Naive B cell (primary cell): ENCODE measurements at regions not wholly inside any gene's neighbourhood (a gene's known extent, or its start where the extent isn't known, plus 50 kb on each side); places are given as distances from the start of the nearest gene placed in this dataset.
A peak's percentile ranks its signal among the peaks of the same experiment; 100 is the strongest.

Experiments used
- ATAC-seq, 2 donors: fragments of 150-1000 bp; cut with Tn5 transposase; 2 replicates each; pipeline ENCODE4 v1.10.0; 2021; ENCODE audit warnings: low read depth in 2 of 2, mild to moderate bottlenecking in 2 of 2, moderate library complexity in 2 of 2
- DNase-seq: peaks from one replicate; pipeline ENCODE4 v3.0.0; 2022
- H3K27ac Mint-ChIP-seq, 6 donors: one replicate each; pipeline ENCODE4 v1.8.0; 2020 to 2022; ENCODE audit warnings: mild to moderate bottlenecking in 6 of 6, mixed read lengths in 6 of 6, moderate library complexity in 5 of 6, inconsistent platforms in 2 of 6
- H3K27me3 Mint-ChIP-seq, 3 donors: one replicate each; pipeline ENCODE4 v1.8.0; 2021 to 2022; ENCODE audit warnings: mixed read lengths in 3 of 3, mild to moderate bottlenecking in 1 of 3
- H3K36me3 Mint-ChIP-seq, 2 donors: one replicate each; pipeline ENCODE4 v1.8.0; 2020 to 2022; ENCODE audit warnings: mixed read lengths in 2 of 2, inconsistent platforms in 1 of 2, mild to moderate bottlenecking in 1 of 2
- H3K4me1 Mint-ChIP-seq, 3 donors: one replicate each; pipeline ENCODE4 v1.8.0; 2020 to 2022; ENCODE audit warnings: mixed read lengths in 3 of 3, inconsistent platforms in 1 of 3, mild to moderate bottlenecking in 1 of 3, moderate library complexity in 1 of 3
- H3K4me3 Mint-ChIP-seq, 8 donors: one replicate each; pipeline ENCODE4 v1.8.0; 2020 to 2022; ENCODE audit warnings: mild to moderate bottlenecking in 8 of 8, mixed read lengths in 8 of 8, moderate library complexity in 8 of 8, inconsistent platforms in 2 of 8
- H3K9me3 Mint-ChIP-seq, 7 donors: one replicate each; pipeline ENCODE4 v1.8.0; 2020 to 2022; ENCODE audit warnings: mixed read lengths in 7 of 7, mild to moderate bottlenecking in 5 of 7, inconsistent platforms in 2 of 7, moderate library complexity in 1 of 7

DNA sequence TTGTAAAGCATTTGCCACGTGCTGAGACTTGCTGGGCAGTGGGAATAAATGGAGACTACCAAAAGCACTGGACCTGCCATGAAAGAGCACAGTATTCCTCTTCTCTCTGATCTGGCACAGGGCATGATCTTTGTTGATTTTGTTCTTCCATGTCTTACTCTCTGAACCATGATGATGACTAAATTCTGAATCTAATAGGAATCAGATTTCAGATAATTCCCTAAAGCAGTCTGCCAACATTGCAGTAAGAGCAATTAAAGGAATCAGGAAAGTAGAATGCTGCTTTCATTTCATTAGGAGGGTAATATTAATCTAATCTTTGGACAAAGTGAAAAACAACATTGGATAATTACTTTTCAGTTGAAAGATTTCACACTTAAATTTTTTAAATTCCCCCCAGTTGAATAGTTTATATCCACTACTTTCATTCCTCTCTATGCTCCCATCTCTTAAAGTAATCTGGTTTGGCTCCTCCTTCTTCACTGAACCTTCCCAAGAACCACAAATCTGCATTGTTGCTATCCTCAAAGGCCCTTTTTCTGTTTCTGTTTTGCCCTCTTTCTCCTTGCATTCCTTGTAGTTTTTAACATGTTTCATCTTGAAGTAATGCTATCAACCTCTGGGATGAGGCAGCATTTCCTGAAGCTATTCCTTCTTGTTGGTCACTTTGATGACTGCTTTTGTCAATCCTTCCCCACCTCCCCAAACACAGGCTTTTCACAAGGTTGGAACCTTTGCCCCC, 243.2 kb upstream of the TENT5A start:
- Mint-ChIP-seq H3K4me1 (no peaks in the 10 kb centered on the region), H3K36me3 (no peaks in the 10 kb centered on the region), H3K9me3 (no peaks in the 10 kb centered on the region), H3K27me3 (no peaks in the 10 kb centered on the region), H3K4me3 (no peak overlapping the region), H3K27ac (peak overlapping the region in 2 of 6 donors; percentile 7 to 11)
- DNase-seq: no peak
- no peak for ATAC-seq

- Mint-ChIP-seq H3K36me3 (no peaks in the 10 kb centered on the region), H3K27me3 (peaks cover 0 to 4% (median 4%) of the 10 kb centered on the region in 3 donors), H3K9me3 (peaks cover 0 to 5% (median 0%) of the 10 kb centered on the region in 7 donors), H3K27ac (no peak overlapping the region), H3K4me3 (no peak overlapping the region), H3K4me1 (no peaks in the 10 kb centered on the region)
- DNase-seq (no peak), ATAC-seq (no peak)
Observed at GRCh38 chr6:81988871-81989270, 236.4 kb upstream of the TENT5A start.

- Mint-ChIP-seq H3K27ac (no peak overlapping the region), H3K4me1 (no peaks in the 10 kb centered on the region), H3K36me3 (no peaks in the 10 kb centered on the region), H3K9me3 (peaks cover 0 to 5% (median 0%) of the 10 kb centered on the region in 7 donors), H3K27me3 (peaks cover 0 to 4% (median 4%) of the 10 kb centered on the region in 3 donors), H3K4me3 (no peak overlapping the region)
- ATAC-seq (no peak), DNase-seq (no peak)
Observed at GRCh38 chr6:81988446-81988845, 236.0 kb upstream of the TENT5A start.

DNA sequence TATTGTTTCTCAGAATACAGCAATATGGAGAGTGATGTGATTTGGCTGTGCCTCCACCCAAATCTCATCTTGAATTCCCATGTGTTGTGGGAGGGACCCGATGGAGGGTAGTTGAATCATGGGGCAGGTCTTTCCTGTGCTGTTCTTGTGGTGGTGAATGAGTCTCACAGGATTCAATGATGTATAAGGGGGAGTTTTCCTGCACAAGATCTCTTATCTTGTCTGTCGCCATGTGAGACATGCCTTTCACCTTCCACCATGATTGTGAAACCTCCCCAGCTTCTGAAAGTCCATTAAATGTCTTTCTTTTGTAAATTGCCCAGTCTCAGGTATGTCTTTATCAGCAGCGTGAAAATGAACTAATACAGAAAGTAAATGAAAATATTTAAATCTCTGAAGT, 234.8 kb upstream of the TENT5A start:
- DNase-seq: no peak
- no peak for ATAC-seq
- no peaks in the 10 kb centered on the region for H3K36me3 Mint-ChIP-seq
- H3K4me1 Mint-ChIP-seq: no peaks in the 10 kb centered on the region
- H3K27me3 Mint-ChIP-seq: peaks cover 0 to 4% (median 4%) of the 10 kb centered on the region in 3 donors
- H3K27ac Mint-ChIP-seq: no peak overlapping the region
- H3K4me3 Mint-ChIP-seq: no peak overlapping the region
- H3K9me3 Mint-ChIP-seq: peaks cover 0 to 5% (median 0%) of the 10 kb centered on the region in 7 donors

DNA sequence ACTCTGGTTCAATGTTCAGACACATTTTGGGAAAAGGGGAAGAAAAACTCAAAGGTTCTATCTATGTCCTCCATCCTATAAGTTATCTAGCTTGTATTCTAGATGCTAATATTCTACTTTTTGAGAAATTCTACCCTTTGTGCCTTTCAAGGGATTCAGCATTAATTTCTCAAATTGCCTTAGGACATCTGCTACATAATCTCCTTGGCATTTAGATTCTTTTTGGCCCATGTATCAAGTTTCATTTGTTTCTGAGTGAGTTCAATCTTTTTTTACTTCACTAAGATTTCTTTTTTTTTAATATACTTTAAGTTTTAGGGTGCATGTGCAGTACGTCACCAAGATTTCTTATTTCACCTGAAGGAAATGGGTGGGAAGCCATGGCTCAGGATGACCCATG, 232.7 kb upstream of the TENT5A start:
- Mint-ChIP-seq H3K36me3 (no peaks in the 10 kb centered on the region), H3K4me3 (no peak overlapping the region), H3K27ac (no peak overlapping the region), H3K27me3 (peaks cover 0 to 4% (median 4%) of the 10 kb centered on the region in 3 donors), H3K4me1 (no peaks in the 10 kb centered on the region), H3K9me3 (peaks cover 0 to 5% (median 0%) of the 10 kb centered on the region in 7 donors)
- ATAC-seq (no peak), DNase-seq (no peak)

DNA sequence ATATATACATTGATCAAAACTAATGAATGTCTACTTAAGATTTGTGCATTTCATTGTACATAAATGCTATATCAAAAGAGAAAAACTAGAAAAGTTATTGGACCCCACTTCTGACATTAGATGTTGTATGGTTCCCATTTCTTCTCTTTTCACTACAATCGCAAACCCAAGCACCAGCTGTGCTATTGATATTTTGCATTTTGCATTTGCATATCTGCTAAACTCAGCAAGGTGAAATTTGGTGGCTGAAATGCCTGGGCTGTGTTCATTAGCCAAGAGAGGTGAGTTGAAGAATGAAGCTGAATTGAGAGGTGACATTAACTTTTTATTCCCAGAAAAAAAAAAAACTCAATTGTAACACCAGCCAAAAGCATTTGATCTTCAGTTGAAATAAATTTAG, 232.1 kb upstream of the TENT5A start:
- H3K9me3 Mint-ChIP-seq: peaks cover 0 to 5% (median 0%) of the 10 kb centered on the region in 7 donors
- peaks cover 0 to 4% (median 2%) of the 10 kb centered on the region in 3 donors for H3K27me3 Mint-ChIP-seq
- DNase-seq (no peak), ATAC-seq (no peak)
- H3K4me1 Mint-ChIP-seq: peaks cover 0 to 5% (median 0%) of the 10 kb centered on the region in 3 donors
- H3K27ac Mint-ChIP-seq: no peak overlapping the region
- no peaks in the 10 kb centered on the region for H3K36me3 Mint-ChIP-seq
- H3K4me3 Mint-ChIP-seq: no peak overlapping the region

- Mint-ChIP-seq H3K27ac (peak overlapping the region in 2 of 6 donors; percentile 0 to 9), H3K9me3 (peaks cover 0 to 4% (median 0%) of the 10 kb centered on the region in 7 donors), H3K4me1 (peaks cover 0 to 5% (median 1%) of the 10 kb centered on the region in 3 donors), H3K27me3 (no peaks in the 10 kb centered on the region), H3K4me3 (no peak overlapping the region), H3K36me3 (no peaks in the 10 kb centered on the region)
- ATAC-seq (no peak), DNase-seq (no peak)
Observed at GRCh38 chr6:81981812-81982211, 229.3 kb upstream of the TENT5A start.

GRCh38 chr6:81979767-81980166, 227.3 kb upstream of the TENT5A start:
- Mint-ChIP-seq H3K36me3 (no peaks in the 10 kb centered on the region), H3K27ac (no peak overlapping the region), H3K9me3 (peaks cover 0 to 6% (median 3%) of the 10 kb centered on the region in 7 donors), H3K27me3 (no peaks in the 10 kb centered on the region), H3K4me3 (no peak overlapping the region), H3K4me1 (peaks cover 0 to 5% (median 1%) of the 10 kb centered on the region in 3 donors)
- ATAC-seq (no peak), DNase-seq (no peak)

DNA sequence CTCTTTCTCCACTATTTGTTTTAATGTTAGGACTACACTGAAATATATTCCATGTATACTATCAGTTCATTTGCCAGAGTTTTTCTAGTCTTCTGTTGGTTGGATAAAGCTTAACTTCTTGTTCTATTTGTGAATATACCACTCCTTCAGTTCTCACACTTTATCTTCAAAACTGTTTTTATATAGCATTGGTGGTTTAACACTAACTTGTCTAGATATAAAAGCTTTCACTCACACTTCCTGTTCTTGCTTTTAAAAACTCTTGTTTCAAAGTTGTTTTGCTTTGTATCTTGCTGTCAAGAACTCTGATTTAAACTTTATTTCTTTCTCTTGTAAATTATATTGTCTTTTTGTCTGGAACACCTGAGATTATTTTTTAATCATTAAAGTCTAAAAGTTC, 226.8 kb upstream of the TENT5A start:
- peak overlapping the region in 2 of 6 donors; percentile 13 to 91 for H3K27ac Mint-ChIP-seq
- no peak for ATAC-seq
- no peak overlapping the region for H3K4me3 Mint-ChIP-seq

DNA sequence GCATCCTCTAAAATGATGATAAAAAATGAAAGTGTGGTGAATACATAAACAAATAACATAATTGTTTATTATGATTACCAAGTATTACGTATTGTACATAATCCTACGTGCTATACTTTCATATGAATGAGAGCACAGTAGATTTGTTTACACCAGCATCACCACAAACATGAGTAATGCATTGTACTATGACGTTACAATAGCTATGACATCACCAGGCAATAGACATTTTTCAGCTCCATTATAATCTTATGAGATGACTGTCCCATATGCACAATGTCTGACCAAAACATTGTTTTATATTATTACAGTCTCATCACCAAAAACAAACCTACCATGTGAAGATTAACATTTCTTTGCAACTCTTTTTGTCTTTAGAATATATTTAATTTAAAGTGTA, 225.7 kb upstream of the TENT5A start:
- ATAC-seq (no peak), DNase-seq (no peak)
- Mint-ChIP-seq H3K27ac (no peak overlapping the region), H3K36me3 (no peaks in the 10 kb centered on the region), H3K9me3 (peaks cover 0 to 6% (median 5%) of the 10 kb centered on the region in 7 donors), H3K27me3 (no peaks in the 10 kb centered on the region), H3K4me3 (no peak overlapping the region), H3K4me1 (peaks cover 0 to 5% (median 1%) of the 10 kb centered on the region in 3 donors)

More for the DNA sequence above, 226.8 kb upstream of the TENT5A start:
- peaks cover 0 to 5% (median 1%) of the 10 kb centered on the region in 3 donors for H3K4me1 Mint-ChIP-seq
- DNase-seq: no peak
- peaks cover 0 to 6% (median 4%) of the 10 kb centered on the region in 7 donors for H3K9me3 Mint-ChIP-seq
- H3K36me3 Mint-ChIP-seq: no peaks in the 10 kb centered on the region
- no peaks in the 10 kb centered on the region for H3K27me3 Mint-ChIP-seq

DNA sequence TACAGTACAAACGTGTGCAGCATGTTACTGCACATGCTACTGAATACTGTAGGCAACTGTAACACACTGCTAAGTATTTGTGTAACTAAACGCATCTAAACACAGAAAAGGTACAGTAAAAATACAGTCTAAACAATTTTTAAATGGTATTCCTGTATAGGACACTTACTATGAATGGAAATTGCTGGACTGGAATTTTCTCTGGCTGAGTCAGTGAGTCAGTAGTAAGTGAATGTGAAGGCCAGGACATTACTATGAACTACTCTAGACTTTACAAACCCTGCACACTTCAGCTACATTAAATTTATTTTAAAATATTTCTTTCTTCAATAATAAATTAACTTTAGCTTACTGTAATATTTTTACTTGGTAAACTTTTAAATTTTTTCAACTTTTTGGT, 225.0 kb upstream of the TENT5A start:
- ATAC-seq: no peak
- H3K9me3 Mint-ChIP-seq: peaks cover 0 to 13% (median 9%) of the 10 kb centered on the region in 7 donors
- DNase-seq: no peak
- peaks cover 0 to 5% (median 1%) of the 10 kb centered on the region in 3 donors for H3K4me1 Mint-ChIP-seq
- no peaks in the 10 kb centered on the region for H3K27me3 Mint-ChIP-seq
- H3K36me3 Mint-ChIP-seq: no peaks in the 10 kb centered on the region
- no peak overlapping the region for H3K27ac Mint-ChIP-seq
- no peak overlapping the region for H3K4me3 Mint-ChIP-seq

- H3K27ac Mint-ChIP-seq: peak overlapping the region in 1 of 6 donors; percentile 22
- no peak overlapping the region for H3K4me3 Mint-ChIP-seq
- DNase-seq: no peak
- H3K9me3 Mint-ChIP-seq: peaks cover 0 to 17% (median 7%) of the 10 kb centered on the region in 7 donors
- H3K4me1 Mint-ChIP-seq: no peaks in the 10 kb centered on the region
- no peaks in the 10 kb centered on the region for H3K36me3 Mint-ChIP-seq
- no peak for ATAC-seq
- H3K27me3 Mint-ChIP-seq: peaks cover 5 to 17% (median 11%) of the 10 kb centered on the region in 3 donors
Observed at GRCh38 chr6:81969814-81970213, 217.3 kb upstream of the TENT5A start.

GRCh38 chr6:81969011-81969410, 216.5 kb upstream of the TENT5A start:
- no peak for DNase-seq
- no peak for ATAC-seq
- Mint-ChIP-seq H3K27me3 (peaks cover 5 to 17% (median 11%) of the 10 kb centered on the region in 3 donors), H3K9me3 (peaks cover 0 to 17% (median 7%) of the 10 kb centered on the region in 7 donors), H3K4me3 (no peak overlapping the region), H3K36me3 (no peaks in the 10 kb centered on the region), H3K4me1 (no peaks in the 10 kb centered on the region), H3K27ac (no peak overlapping the region)

GRCh38 chr6:81966968-81967367, 214.5 kb upstream of the TENT5A start:
- peaks cover 5 to 17% (median 11%) of the 10 kb centered on the region in 3 donors for H3K27me3 Mint-ChIP-seq
- no peak overlapping the region for H3K27ac Mint-ChIP-seq
- no peaks in the 10 kb centered on the region for H3K4me1 Mint-ChIP-seq
- H3K36me3 Mint-ChIP-seq: no peaks in the 10 kb centered on the region
- H3K9me3 Mint-ChIP-seq: peaks cover 0 to 12% (median under 1%) of the 10 kb centered on the region in 7 donors
- no peak for ATAC-seq
- DNase-seq: no peak
- H3K4me3 Mint-ChIP-seq: no peak overlapping the region
